Trophoblast cell (in vitro differentiated cells and primary cell): ENCODE measurements at regions not wholly inside any gene's neighbourhood (a gene's known extent, or its start where the extent isn't known, plus 50 kb on each side); places are given as distances from the start of the nearest gene placed in this dataset.

Experiments
- DNase-seq, 2 donors: peaks; one replicate each; pipeline ENCODE4 v3.0.0-alpha.2; 2016
- H2AFZ ChIP-seq: 2 replicates; pipeline ENCODE4 v1.6.1; 2013; ENCODE audit warnings: low read length, moderate library complexity, mild to moderate bottlenecking; ENCODE audit not compliant: insufficient read depth, poor library complexity
- H2AK5ac ChIP-seq: 2 replicates; pipeline ENCODE4 v1.6.1; 2013; ENCODE audit warnings: mild to moderate bottlenecking, low read length
- H2BK120ac ChIP-seq: 2 replicates; pipeline ENCODE4 v1.6.1; 2013; ENCODE audit warnings: low read length, mild to moderate bottlenecking, moderate library complexity; ENCODE audit not compliant: insufficient read depth, poor library complexity
- H2BK12ac ChIP-seq: 2 replicates; pipeline ENCODE4 v1.6.1; 2013; ENCODE audit warnings: mild to moderate bottlenecking, low read length, moderate library complexity
- H2BK5ac ChIP-seq: 2 replicates; pipeline ENCODE4 v1.6.1; 2013; ENCODE audit warnings: low read length, low read depth, moderate library complexity, mild to moderate bottlenecking; ENCODE audit not compliant: poor library complexity
- H3K14ac ChIP-seq: 2 replicates; pipeline ENCODE4 v1.6.1; 2013; ENCODE audit warnings: mild to moderate bottlenecking, low read length
- H3K18ac ChIP-seq: 2 replicates; pipeline ENCODE4 v1.6.1; 2013; ENCODE audit warnings: mild to moderate bottlenecking, low read length
- H3K23ac ChIP-seq: 2 replicates; pipeline ENCODE4 v1.6.1; 2013; ENCODE audit warnings: low read length
- H3K27ac ChIP-seq: 2 replicates; pipeline ENCODE4 v1.5.1; 2013; ENCODE audit warnings: low read depth, mild to moderate bottlenecking, inconsistent platforms, low read length, moderate library complexity
- H3K27me3 ChIP-seq: 2 replicates; pipeline ENCODE4 v1.6.1; 2013; ENCODE audit warnings: inconsistent platforms, mild to moderate bottlenecking, low read length, moderate library complexity; ENCODE audit not compliant: insufficient read depth
- H3K36me3 ChIP-seq, 2 experiments: 1 replicate in 1 of 2; 2 replicates in 1 of 2; pipeline ENCODE4 v1.6.1; 2013; ENCODE audit warnings: low read length in 2 of 2, mild to moderate bottlenecking in 2 of 2, moderate library complexity in 1 of 2; ENCODE audit not compliant: insufficient read depth in 2 of 2, control insufficient read depth in 1 of 2
- H3K4ac ChIP-seq: 2 replicates; pipeline ENCODE4 v1.6.1; 2013; ENCODE audit warnings: low read depth, mild to moderate bottlenecking, low read length, moderate library complexity
- H3K4me1 ChIP-seq, 2 experiments: 1 replicate in 1 of 2; 2 replicates in 1 of 2; pipeline ENCODE4 v1.6.1; 2013; ENCODE audit warnings: low read length in 2 of 2, mild to moderate bottlenecking in 2 of 2, moderate library complexity in 1 of 2; ENCODE audit not compliant: insufficient read depth in 2 of 2, control insufficient read depth in 1 of 2
- H3K4me2 ChIP-seq: 2 replicates; pipeline ENCODE4 v1.6.1; 2013; ENCODE audit warnings: inconsistent platforms, mild to moderate bottlenecking, low read length, moderate library complexity
- H3K4me3 ChIP-seq: 2 replicates; pipeline ENCODE4 v1.5.1; 2013; ENCODE audit warnings: mild to moderate bottlenecking, low read depth, low read length, inconsistent platforms
- H3K79me1 ChIP-seq: one replicate; pipeline ENCODE4 v1.6.1; 2013; ENCODE audit warnings: low read length
- H3K79me2 ChIP-seq: 2 replicates; pipeline ENCODE4 v1.6.1; 2013; ENCODE audit warnings: low read length, mild to moderate bottlenecking; ENCODE audit not compliant: control insufficient read depth, insufficient read depth, poor library complexity
- H3K9ac ChIP-seq: 2 replicates; pipeline ENCODE4 v1.6.1; 2013; ENCODE audit warnings: mild to moderate bottlenecking, low read length
- H3K9me3 ChIP-seq: 2 replicates; pipeline ENCODE4 v1.6.1; 2013; ENCODE audit warnings: low read depth, mild to moderate bottlenecking, control low read depth, inconsistent platforms, low read length; ENCODE audit not compliant: insufficient read depth
- H4K12ac ChIP-seq: 2 replicates; pipeline ENCODE4 v1.6.1; 2013; ENCODE audit warnings: low read depth, mild to moderate bottlenecking, low read length, moderate library complexity
- H4K8ac ChIP-seq: 2 replicates; pipeline ENCODE4 v1.6.1; 2013; ENCODE audit warnings: low read depth, mild to moderate bottlenecking, low read length, moderate library complexity
- H4K91ac ChIP-seq: one replicate; pipeline ENCODE4 v1.6.1; 2013; ENCODE audit warnings: low read depth, mild to moderate bottlenecking, low read length, moderate library complexity
- WGBS: extraction: QIAGEN DNeasy Blood & Tissue Kit; methylation state at CpG from one replicate; pipeline ENCODE4 v1.1.7; 2013; ENCODE audit warnings: missing lambda C conversion rate; ENCODE audit not compliant: insufficient read length, insufficient coverage; ENCODE audit errors: extremely low coverage; 5-methylcytosine and 5-hydroxymethylcytosine counted together

GRCh38 chr15:70286113-70286806 lies 188.5 kb upstream of the TLE3 start:
- Histone ChIP-seq H4K91ac (no peak overlapping the region), H3K36me3 (no peaks in the 10 kb centered on the region), H3K79me1 (peaks cover 22% of the 10 kb centered on the region)

DNA sequence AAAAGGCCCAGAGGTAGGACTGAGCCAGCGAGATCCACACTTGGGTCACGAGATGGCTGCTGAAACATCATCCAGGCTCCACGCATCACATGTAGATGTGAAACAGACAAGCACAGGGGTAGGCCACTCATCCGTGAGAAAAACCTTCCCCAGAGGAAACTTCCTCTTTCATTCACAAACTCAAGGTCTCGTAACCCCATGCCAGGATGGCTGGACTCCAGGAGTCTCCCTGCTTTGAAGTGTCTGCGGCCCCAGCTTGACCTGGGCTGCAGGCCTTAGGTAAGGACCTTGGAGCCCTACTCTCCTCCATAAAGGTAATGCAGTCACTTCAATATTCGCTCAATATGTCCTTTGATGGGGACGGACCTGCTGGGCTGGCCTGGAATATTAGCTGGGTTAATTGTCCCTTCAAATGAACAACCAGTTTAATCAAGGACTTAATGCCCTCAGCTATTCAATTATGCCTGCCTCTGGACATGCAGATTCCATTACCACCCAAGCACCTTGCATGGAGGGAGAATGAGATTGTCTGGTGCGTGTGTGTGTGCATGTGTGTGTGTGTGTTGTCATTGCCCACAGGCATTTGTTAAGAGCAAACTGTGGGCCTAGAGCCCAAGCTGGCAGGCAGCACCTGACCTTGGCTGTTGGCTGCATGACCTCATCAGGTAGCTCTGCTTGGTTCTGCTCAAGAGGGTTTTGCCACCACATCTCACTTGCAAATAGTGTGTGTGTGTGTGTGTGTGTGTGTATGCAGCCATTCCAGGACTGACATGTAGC lies 186.9 kb upstream of the TLE3 start:
- DNase-seq, result peak in 1 of 2 donors; percentile 26

More at GRCh38 chr15:70286113-70286806, 188.5 kb upstream of the TLE3 start:
- no peak overlapping the region for H2AK5ac ChIP-seq
- no peak for DNase-seq
- no peak overlapping the region for H2BK120ac ChIP-seq
- no CpG with 5 or more reads among the region's 5 CpGs for WGBS
- no peaks in the 10 kb centered on the region for H3K79me2 ChIP-seq
- H4K12ac ChIP-seq, result no peak overlapping the region
- H3K4me2 ChIP-seq, result no peak overlapping the region
- H2BK5ac ChIP-seq, result no peak overlapping the region
- no peak overlapping the region for H3K18ac ChIP-seq
- no peak overlapping the region for H3K23ac ChIP-seq
- no peak overlapping the region for H2BK12ac ChIP-seq
- H3K4ac ChIP-seq, result no peak overlapping the region
- no peaks in the 10 kb centered on the region for H3K9me3 ChIP-seq
- no peak overlapping the region for H4K8ac ChIP-seq
- peaks cover 25% of the 10 kb centered on the region in 2 experiments for H3K4me1 ChIP-seq
- no peaks in the 10 kb centered on the region for H3K27me3 ChIP-seq
- H3K9ac ChIP-seq, result no peak overlapping the region
- no peak overlapping the region for H2AFZ ChIP-seq
- H3K4me3 ChIP-seq, result no peak overlapping the region
- H3K27ac ChIP-seq, result no peak overlapping the region
- H3K14ac ChIP-seq, result no peak overlapping the region

DNA sequence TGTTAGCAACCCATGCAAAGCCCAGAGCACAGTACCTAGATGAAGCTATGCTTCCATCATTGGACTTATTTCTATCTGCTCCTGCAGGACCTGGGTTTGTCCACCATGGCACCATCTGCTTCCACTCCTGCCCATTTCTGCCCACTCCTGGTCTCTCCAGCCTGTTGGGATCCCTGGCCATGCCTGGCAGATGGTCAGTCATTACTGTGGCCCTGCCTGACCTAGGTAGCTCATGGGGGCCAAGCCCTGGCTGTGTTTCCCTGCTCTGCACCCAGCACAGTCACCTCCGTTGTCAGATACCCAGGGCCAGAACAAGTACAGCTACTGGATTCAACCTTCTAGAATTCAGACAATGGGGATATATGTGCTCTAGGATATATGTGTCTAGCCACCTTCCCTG lies 185.8 kb upstream of the TLE3 start:
- no CpG with 5 or more reads among the region's 1 CpG for WGBS
- Histone ChIP-seq H3K4ac (no peak overlapping the region), H3K18ac (no peak overlapping the region), H3K23ac (no peak overlapping the region), H2AFZ (no peak overlapping the region), H3K79me1 (no peaks in the 10 kb centered on the region), H2BK12ac (no peak overlapping the region), H3K4me2 (no peak overlapping the region), H3K9me3 (no peaks in the 10 kb centered on the region), H4K91ac (no peak overlapping the region), H3K14ac (no peak overlapping the region), H2AK5ac (no peak overlapping the region), H3K4me1 (no peaks in the 10 kb centered on the region), H2BK120ac (no peak overlapping the region), H3K36me3 (no peaks in the 10 kb centered on the region), H4K8ac (no peak overlapping the region), H3K4me3 (no peak overlapping the region), H2BK5ac (no peak overlapping the region), H3K27me3 (no peaks in the 10 kb centered on the region), H3K9ac (no peak overlapping the region), H4K12ac (no peak overlapping the region), H3K79me2 (no peaks in the 10 kb centered on the region), H3K27ac (no peak overlapping the region)
- DNase-seq, result no peak

More for the DNA sequence above, 186.9 kb upstream of the TLE3 start:
- H2BK5ac ChIP-seq, result no peak overlapping the region
- H3K27me3 ChIP-seq, result no peaks in the 10 kb centered on the region
- no peak overlapping the region for H2BK120ac ChIP-seq
- H3K9ac ChIP-seq, result no peak overlapping the region
- H2AK5ac ChIP-seq, result no peak overlapping the region
- H3K79me1 ChIP-seq, result peaks cover 8% of the 10 kb centered on the region
- peaks cover 9% of the 10 kb centered on the region in 2 experiments for H3K4me1 ChIP-seq
- no peak overlapping the region for H3K27ac ChIP-seq
- no peak overlapping the region for H4K91ac ChIP-seq
- no peak overlapping the region for H3K14ac ChIP-seq
- no peak overlapping the region for H3K18ac ChIP-seq
- H3K23ac ChIP-seq, result no peak overlapping the region
- H4K12ac ChIP-seq, result no peak overlapping the region
- H2AFZ ChIP-seq, result no peak overlapping the region
- no peaks in the 10 kb centered on the region for H3K79me2 ChIP-seq
- H3K36me3 ChIP-seq, result no peaks in the 10 kb centered on the region
- no CpG with 5 or more reads among the region's 9 CpGs for WGBS
- no peaks in the 10 kb centered on the region for H3K9me3 ChIP-seq
- H3K4me2 ChIP-seq, result no peak overlapping the region
- H4K8ac ChIP-seq, result no peak overlapping the region
- H3K4ac ChIP-seq, result no peak overlapping the region
- no peak overlapping the region for H2BK12ac ChIP-seq
- no peak overlapping the region for H3K4me3 ChIP-seq

DNA sequence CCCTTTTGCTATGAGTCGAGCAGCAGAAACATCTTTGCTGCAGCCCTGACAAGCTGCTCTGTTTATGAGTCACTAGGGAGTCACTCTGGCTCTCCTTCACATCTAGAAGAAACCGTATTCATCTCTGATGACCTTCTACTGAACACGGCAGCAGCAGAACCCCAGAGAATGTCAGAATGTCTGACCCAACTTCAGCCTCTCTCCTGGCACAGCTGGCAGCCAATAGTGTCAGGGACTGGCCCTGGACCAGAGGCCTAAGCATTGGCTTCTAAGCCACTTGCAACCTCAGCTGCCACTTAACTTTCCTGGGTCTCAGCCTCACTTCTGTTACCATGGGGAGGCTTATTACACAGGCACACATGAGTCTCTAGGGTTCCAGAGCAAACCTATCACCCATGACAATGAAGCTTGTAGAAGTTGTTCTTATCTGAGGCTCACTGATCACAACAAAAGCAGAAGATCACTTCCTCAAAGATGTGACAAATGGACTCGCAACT lies 184.1 kb upstream of the TLE3 start:
- H2BK120ac ChIP-seq, result no peak overlapping the region
- H2AFZ ChIP-seq, result no peak overlapping the region
- H3K27me3 ChIP-seq, result no peaks in the 10 kb centered on the region
- H2BK12ac ChIP-seq, result no peak overlapping the region
- H3K4me2 ChIP-seq, result no peak overlapping the region
- no peak for DNase-seq
- H3K36me3 ChIP-seq, result no peaks in the 10 kb centered on the region
- H3K4ac ChIP-seq, result no peak overlapping the region
- no peak overlapping the region for H4K91ac ChIP-seq
- H3K23ac ChIP-seq, result no peak overlapping the region
- H3K4me3 ChIP-seq, result no peak overlapping the region
- no peak overlapping the region for H3K18ac ChIP-seq
- no peak overlapping the region for H3K27ac ChIP-seq
- no peaks in the 10 kb centered on the region for H3K79me1 ChIP-seq
- H2BK5ac ChIP-seq, result no peak overlapping the region
- WGBS, result no CpG with 5 or more reads among the region's 4 CpGs
- no peak overlapping the region for H4K8ac ChIP-seq
- H3K9ac ChIP-seq, result no peak overlapping the region
- H4K12ac ChIP-seq, result no peak overlapping the region
- no peaks in the 10 kb centered on the region for H3K9me3 ChIP-seq
- H3K14ac ChIP-seq, result no peak overlapping the region
- no peak overlapping the region for H2AK5ac ChIP-seq
- H3K79me2 ChIP-seq, result no peaks in the 10 kb centered on the region
- no peaks in the 10 kb centered on the region for H3K4me1 ChIP-seq
